ENCODE measurements at regions not wholly inside any gene's neighbourhood (a gene's known extent, or its start where the extent isn't known, plus 50 kb on each side); places are given as distances from the start of the nearest gene placed in this dataset.

DNA sequence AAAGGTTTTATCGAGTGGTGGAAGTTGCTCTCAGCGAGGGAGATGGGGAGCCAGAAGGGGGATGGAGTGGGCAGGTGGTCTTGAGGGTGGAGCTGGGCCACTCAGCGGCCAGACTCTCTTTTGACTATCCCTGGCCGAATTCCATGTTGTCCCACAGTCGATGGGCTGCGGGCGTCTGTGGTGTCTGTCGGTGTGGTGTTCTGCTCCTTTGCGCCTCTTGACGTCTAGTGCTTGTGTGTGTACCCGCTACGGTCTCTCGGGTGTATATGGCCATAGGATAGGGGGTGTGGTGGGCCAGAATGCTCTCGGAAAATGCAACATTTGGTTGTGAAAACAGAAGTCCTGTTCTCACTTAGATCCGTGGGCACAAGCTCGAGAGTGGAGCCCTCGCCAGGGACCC is 297.0 kb downstream of the CGGBP1 start:
- Histone ChIP-seq H3K4me2 (ENCODE audit: control insufficient read depth, extremely low read depth, insufficient read depth, low read depth, low read length) (no peak overlapping the region), H3K27ac (ENCODE audit: control insufficient read depth, insufficient read depth, low read length) (no peak overlapping the region), H3K4me1 (ENCODE audit: control insufficient read depth, extremely low read depth, insufficient read depth, low read length) (no peaks in the 10 kb centered on the region), H4K20me1 (ENCODE audit: control insufficient read depth, extremely low read depth, insufficient read depth, low read length) (no peaks in the 10 kb centered on the region), H3K36me3 (ENCODE audit: control insufficient read depth in 2 of 2, extremely low read depth in 1 of 2, insufficient read depth in 2 of 2, low read length in 2 of 2) (no peaks in the 10 kb centered on the region), H3K27me3 (ENCODE audit: control insufficient read depth, extremely low read depth, insufficient read depth, low read length) (no peaks in the 10 kb centered on the region), H3K9me1 (ENCODE audit: control insufficient read depth, extremely low read depth, insufficient read depth, low read length) (no peaks in the 10 kb centered on the region), H2AFZ (ENCODE audit: control insufficient read depth, low read length) (no peak overlapping the region), H3K9ac (ENCODE audit: control insufficient read depth, extremely low read depth, insufficient read depth, low read length) (no peak overlapping the region), H3K4me3 (ENCODE audit: control insufficient read depth in 2 of 3, extremely low read depth in 1 of 3, insufficient read depth in 2 of 3, low read depth in 1 of 3, low read length in 3 of 3) (no peak overlapping the region), H3K9me3 (ENCODE audit: control insufficient read depth, low read depth, low read length) (no peaks in the 10 kb centered on the region), H3K79me2 (ENCODE audit: control insufficient read depth, insufficient read depth, low read length) (no peaks in the 10 kb centered on the region)
- no peak for FAIRE-seq
- dilution Hi-C loops (cut with MboI; ENCODE audit: extremely low pct_ligation_motif_present, low sequenced_read_pairs), result no loop called here
- no peak for DNase-seq (ENCODE audit: low read depth, low spot score)
- TF ChIP-seq, protein P1, sequence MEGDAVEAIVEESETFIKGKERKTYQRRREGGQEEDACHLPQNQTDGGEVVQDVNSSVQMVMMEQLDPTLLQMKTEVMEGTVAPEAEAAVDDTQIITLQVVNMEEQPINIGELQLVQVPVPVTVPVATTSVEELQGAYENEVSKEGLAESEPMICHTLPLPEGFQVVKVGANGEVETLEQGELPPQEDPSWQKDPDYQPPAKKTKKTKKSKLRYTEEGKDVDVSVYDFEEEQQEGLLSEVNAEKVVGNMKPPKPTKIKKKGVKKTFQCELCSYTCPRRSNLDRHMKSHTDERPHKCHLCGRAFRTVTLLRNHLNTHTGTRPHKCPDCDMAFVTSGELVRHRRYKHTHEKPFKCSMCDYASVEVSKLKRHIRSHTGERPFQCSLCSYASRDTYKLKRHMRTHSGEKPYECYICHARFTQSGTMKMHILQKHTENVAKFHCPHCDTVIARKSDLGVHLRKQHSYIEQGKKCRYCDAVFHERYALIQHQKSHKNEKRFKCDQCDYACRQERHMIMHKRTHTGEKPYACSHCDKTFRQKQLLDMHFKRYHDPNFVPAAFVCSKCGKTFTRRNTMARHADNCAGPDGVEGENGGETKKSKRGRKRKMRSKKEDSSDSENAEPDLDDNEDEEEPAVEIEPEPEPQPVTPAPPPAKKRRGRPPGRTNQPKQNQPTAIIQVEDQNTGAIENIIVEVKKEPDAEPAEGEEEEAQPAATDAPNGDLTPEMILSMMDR (optimal IDR thresholded peaks at IDR 0.05 in 1 of 3, IDR thresholded peaks at IDR 0.05 in 1 of 3, conservative IDR thresholded peaks at IDR 0.05 in 1 of 3; ENCODE audit: extremely low read depth in 1 of 3, insufficient read depth in 2 of 3, low read length in 3 of 3), result no peak
- TF ChIP-seq EZH2 (IDR thresholded peaks at IDR 0.05; ENCODE audit: low read length), result no peak

DNA sequence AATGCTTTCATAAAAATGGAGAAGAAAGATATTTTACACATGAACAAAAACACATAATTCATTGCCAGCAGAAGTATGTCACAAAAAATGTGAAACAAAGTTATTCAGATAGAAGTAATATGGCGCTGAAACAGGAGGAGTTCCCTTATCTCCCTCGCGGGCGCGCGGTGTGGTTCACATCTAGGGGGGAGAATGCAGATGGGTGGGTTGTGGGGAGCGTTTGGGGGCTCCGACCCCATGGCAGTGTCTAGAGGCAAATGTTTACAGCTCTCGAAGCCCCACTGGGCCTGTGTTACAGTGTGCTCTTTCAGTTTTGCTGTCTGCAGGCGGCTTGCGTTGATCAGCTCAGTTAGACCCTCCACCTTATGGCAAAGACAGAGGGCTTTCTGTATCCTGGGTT is 297.5 kb downstream of the CGGBP1 start:
- H3K9me3 ChIP-seq (ENCODE audit: control insufficient read depth, low read depth, low read length), result no peaks in the 10 kb centered on the region
- H3K9ac ChIP-seq (ENCODE audit: control insufficient read depth, extremely low read depth, insufficient read depth, low read length), result no peak overlapping the region
- no peaks in the 10 kb centered on the region for H3K4me1 ChIP-seq (ENCODE audit: control insufficient read depth, extremely low read depth, insufficient read depth, low read length)
- H3K9me1 ChIP-seq (ENCODE audit: control insufficient read depth, extremely low read depth, insufficient read depth, low read length), result no peaks in the 10 kb centered on the region
- dilution Hi-C loops (cut with MboI; ENCODE audit: extremely low pct_ligation_motif_present, low sequenced_read_pairs), result no loop called here
- no peak overlapping the region for H3K4me3 ChIP-seq (ENCODE audit: control insufficient read depth in 2 of 3, extremely low read depth in 1 of 3, insufficient read depth in 2 of 3, low read depth in 1 of 3, low read length in 3 of 3)
- no peak overlapping the region for H3K27ac ChIP-seq (ENCODE audit: control insufficient read depth, insufficient read depth, low read length)
- TF ChIP-seq, protein P1 (optimal IDR thresholded peaks at IDR 0.05 in 1 of 3, IDR thresholded peaks at IDR 0.05 in 1 of 3, conservative IDR thresholded peaks at IDR 0.05 in 1 of 3; ENCODE audit: extremely low read depth in 1 of 3, insufficient read depth in 2 of 3, low read length in 3 of 3), result no peak
- no peak for TF ChIP-seq EZH2 (IDR thresholded peaks at IDR 0.05; ENCODE audit: low read length)
- FAIRE-seq (no peak), DNase-seq (ENCODE audit: low read depth, low spot score) (no peak)
- H2AFZ ChIP-seq (ENCODE audit: control insufficient read depth, low read length), result no peak overlapping the region
- no peak overlapping the region for H3K4me2 ChIP-seq (ENCODE audit: control insufficient read depth, extremely low read depth, insufficient read depth, low read depth, low read length)
- H3K79me2 ChIP-seq (ENCODE audit: control insufficient read depth, insufficient read depth, low read length), result no peaks in the 10 kb centered on the region
- no peaks in the 10 kb centered on the region for H4K20me1 ChIP-seq (ENCODE audit: control insufficient read depth, extremely low read depth, insufficient read depth, low read length)
- no peaks in the 10 kb centered on the region for H3K27me3 ChIP-seq (ENCODE audit: control insufficient read depth, extremely low read depth, insufficient read depth, low read length)
- H3K36me3 ChIP-seq (ENCODE audit: control insufficient read depth in 2 of 2, extremely low read depth in 1 of 2, insufficient read depth in 2 of 2, low read length in 2 of 2), result no peaks in the 10 kb centered on the region

Data from keratinocyte (primary cell).